ENCODE measurements at regions not wholly inside any gene's neighbourhood (a gene's known extent, or its start where the extent isn't known, plus 50 kb on each side); places are given as distances from the start of the nearest gene placed in this dataset.

DNA sequence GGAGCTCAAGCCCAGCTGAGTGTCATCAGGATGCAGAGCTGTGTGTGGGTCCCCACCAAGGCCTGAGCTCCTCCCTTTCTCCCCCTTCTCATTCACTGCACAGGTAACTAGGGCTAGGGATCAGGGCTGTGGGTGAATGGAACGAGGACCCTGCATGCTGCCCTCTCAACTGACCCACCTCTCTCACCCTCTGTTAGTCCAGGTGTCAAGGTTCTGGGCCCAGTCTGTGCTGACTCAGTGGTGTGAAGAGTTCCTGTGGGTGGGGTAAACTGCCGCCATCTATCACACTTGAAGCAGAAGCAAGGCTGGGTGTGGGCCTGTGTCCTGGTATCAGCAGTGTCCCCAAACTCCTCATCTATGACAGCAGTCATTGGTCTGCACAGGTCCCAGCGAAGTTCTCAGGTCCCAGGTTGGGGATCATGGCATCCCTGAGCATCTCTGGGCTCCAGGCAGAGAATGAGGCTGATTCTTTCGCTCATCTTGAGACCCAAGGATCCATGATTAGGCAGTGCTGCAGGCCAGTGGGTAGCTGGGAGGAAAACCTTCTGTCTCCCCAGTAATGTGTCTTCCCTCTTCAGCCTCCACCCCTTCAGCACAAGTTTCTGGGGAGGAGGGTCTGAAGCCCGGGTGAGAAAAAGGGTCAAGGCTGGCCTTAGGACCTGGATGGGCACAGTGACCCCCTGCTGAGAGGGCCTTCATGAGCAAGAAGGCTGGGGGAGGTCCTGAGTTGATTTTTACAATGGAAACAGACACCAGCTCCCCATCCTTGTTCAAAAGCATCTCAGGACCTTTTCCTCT is 109.8 kb downstream of the ZNF280B start:
- peaks cover 0 to 8% of the 10 kb centered on the region in 2 donors for H3K9me3 ChIP-seq
- no peaks in the 10 kb centered on the region for H3K27me3 ChIP-seq
- H3K4me3 ChIP-seq, result no peak overlapping the region
- H3K36me3 ChIP-seq, result no peaks in the 10 kb centered on the region
- TF ChIP-seq, protein P1, sequence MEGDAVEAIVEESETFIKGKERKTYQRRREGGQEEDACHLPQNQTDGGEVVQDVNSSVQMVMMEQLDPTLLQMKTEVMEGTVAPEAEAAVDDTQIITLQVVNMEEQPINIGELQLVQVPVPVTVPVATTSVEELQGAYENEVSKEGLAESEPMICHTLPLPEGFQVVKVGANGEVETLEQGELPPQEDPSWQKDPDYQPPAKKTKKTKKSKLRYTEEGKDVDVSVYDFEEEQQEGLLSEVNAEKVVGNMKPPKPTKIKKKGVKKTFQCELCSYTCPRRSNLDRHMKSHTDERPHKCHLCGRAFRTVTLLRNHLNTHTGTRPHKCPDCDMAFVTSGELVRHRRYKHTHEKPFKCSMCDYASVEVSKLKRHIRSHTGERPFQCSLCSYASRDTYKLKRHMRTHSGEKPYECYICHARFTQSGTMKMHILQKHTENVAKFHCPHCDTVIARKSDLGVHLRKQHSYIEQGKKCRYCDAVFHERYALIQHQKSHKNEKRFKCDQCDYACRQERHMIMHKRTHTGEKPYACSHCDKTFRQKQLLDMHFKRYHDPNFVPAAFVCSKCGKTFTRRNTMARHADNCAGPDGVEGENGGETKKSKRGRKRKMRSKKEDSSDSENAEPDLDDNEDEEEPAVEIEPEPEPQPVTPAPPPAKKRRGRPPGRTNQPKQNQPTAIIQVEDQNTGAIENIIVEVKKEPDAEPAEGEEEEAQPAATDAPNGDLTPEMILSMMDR (IDR thresholded peaks at IDR 0.05), result no peak
- peaks cover 0 to 7% of the 10 kb centered on the region in 2 donors for H3K4me1 ChIP-seq
- H3K27ac ChIP-seq, result no peak overlapping the region
- DNase-seq (ENCODE audit: low spot score), result peak; percentile 30

DNA sequence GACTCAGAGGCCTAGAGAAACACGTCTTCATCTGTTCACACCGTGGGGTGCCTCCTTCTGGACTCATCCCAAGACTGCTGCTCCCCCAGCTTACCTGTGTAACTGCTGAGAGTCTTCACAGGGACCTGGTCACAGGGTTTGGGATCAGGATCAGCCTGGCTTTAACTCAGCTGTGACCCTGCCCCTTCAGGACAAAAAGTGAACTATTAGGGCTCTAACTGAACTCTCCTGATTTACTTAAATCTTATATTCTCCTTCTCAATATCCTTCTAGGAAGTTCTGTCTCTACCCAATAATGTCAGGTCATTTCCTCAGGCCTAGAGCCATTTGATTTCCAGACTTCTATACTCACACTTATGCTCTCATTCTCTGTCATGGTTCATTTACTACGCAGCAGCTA is 108.4 kb downstream of the ZNF280B start:
- H3K27ac ChIP-seq, result no peak overlapping the region
- H3K36me3 ChIP-seq, result no peaks in the 10 kb centered on the region
- no peaks in the 10 kb centered on the region for H3K9me3 ChIP-seq
- DNase-seq (ENCODE audit: low spot score), result no peak
- H3K4me1 ChIP-seq, result peaks cover 0 to 7% of the 10 kb centered on the region in 2 donors
- no peaks in the 10 kb centered on the region for H3K27me3 ChIP-seq
- H3K4me3 ChIP-seq, result no peak overlapping the region
- TF ChIP-seq, protein P1 (IDR thresholded peaks at IDR 0.05), result no peak

DNA sequence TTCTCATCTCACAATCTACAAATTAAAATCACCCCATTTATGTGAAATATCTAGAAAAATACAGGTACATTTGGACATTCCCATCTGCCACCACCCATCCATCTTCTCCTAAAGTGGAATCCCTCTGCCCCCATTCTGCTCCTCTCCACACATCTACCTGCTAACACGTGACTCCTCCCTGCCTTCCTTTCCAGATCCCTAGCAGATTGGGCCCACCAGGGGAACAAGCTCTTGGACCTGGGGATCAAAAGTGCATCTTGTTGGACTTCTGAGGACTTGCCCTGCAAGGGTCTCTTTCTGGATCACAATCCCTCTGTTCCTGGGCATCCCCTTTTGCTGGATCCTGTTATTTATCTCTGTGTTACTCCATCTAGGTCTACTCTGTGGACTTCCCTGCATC is 107.6 kb downstream of the ZNF280B start:
- TF ChIP-seq, protein P1 (IDR thresholded peaks at IDR 0.05), result no peak
- no peak overlapping the region for H3K4me3 ChIP-seq
- peak; percentile 38 for DNase-seq (ENCODE audit: low spot score)
- H3K27ac ChIP-seq, result no peak overlapping the region
- no peaks in the 10 kb centered on the region for H3K36me3 ChIP-seq
- no peaks in the 10 kb centered on the region for H3K9me3 ChIP-seq
- H3K27me3 ChIP-seq, result no peaks in the 10 kb centered on the region
- peaks cover 0 to 7% of the 10 kb centered on the region in 2 donors for H3K4me1 ChIP-seq

DNA sequence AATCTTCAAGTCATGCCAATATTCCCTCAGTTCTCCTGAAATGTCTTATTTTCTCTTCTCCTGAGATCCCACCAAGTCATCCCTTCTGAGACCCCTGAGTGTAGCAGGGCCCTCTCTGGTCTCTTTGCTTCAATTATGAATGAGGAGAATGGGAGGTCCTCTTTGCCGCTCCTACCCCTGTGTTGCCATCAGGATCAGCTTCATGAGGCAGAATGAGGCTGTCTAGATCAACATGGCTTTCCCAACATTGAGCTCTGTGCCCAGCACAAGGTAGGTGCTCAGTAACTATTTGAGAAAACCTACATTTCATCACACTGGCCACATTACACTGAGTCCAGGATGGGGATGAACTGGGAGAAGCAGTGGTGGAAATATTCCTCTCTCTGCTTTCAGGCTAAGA is 107.2 kb downstream of the ZNF280B start:
- DNase-seq (ENCODE audit: low spot score), result peak; percentile 30
- H3K36me3 ChIP-seq, result no peaks in the 10 kb centered on the region
- H3K4me1 ChIP-seq, result peaks cover 0 to 7% of the 10 kb centered on the region in 2 donors
- H3K4me3 ChIP-seq, result no peak overlapping the region
- TF ChIP-seq, protein P1 (IDR thresholded peaks at IDR 0.05), result no peak
- no peaks in the 10 kb centered on the region for H3K9me3 ChIP-seq
- H3K27ac ChIP-seq, result no peak overlapping the region
- no peaks in the 10 kb centered on the region for H3K27me3 ChIP-seq

DNA sequence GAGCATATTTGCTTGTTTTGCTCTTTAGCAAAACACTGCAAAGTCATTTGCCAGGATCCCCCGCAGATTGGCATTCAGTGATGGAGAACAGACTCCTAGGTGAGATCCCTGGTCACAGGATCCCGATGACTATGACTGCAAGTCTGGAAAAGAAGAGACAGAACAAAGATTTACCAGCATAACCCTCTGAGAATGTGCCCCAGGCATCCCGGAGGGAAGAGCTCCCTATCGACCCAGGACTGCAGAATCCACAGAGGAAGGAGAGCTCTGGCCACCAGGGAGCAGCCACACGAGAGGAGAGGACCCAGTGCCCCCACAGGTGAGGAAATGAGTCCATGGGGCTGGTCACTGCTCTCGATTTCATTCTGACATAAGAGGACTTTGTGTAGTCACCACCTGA is 105.2 kb downstream of the ZNF280B start:
- DNase-seq (ENCODE audit: low spot score), result no peak
- no peaks in the 10 kb centered on the region for H3K36me3 ChIP-seq
- no peak overlapping the region for H3K4me3 ChIP-seq
- H3K9me3 ChIP-seq, result no peaks in the 10 kb centered on the region
- TF ChIP-seq, protein P1 (IDR thresholded peaks at IDR 0.05), result no peak
- no peaks in the 10 kb centered on the region for H3K4me1 ChIP-seq
- H3K27ac ChIP-seq, result no peak overlapping the region
- no peaks in the 10 kb centered on the region for H3K27me3 ChIP-seq

DNA sequence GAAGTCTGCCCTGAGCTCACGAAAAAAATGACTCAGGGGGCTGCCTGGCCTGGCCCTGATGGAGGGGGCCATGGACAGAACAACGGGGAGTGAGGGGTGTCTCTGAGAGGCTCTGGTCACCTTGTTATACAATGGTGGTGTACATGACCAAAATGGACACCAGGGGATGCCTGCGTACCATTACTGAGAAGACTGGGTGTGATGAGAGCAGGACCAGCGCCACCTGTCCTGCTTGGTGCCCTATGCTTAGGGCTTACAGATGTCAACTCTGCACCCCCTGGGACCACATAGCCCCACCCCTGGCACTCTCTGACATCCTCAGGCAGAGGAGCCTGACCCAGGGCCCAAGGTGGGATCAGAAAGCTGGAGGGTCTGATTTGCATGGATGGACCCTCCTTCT is 104.8 kb downstream of the ZNF280B start:
- peak; percentile 38 for DNase-seq (ENCODE audit: low spot score)

More for the DNA sequence above, 104.8 kb downstream of the ZNF280B start:
- Histone ChIP-seq H3K4me1 (no peaks in the 10 kb centered on the region), H3K27ac (no peak overlapping the region), H3K9me3 (no peaks in the 10 kb centered on the region), H3K4me3 (no peak overlapping the region), H3K27me3 (no peaks in the 10 kb centered on the region), H3K36me3 (no peaks in the 10 kb centered on the region)
- TF ChIP-seq, protein P1 (IDR thresholded peaks at IDR 0.05), result no peak
